NCI-H82 treated with DMSO at 0.1 percent for 48 hours (cell line): ENCODE measurements at regions not wholly inside any gene's neighbourhood (a gene's known extent, or its start where the extent isn't known, plus 50 kb on each side); places are given as distances from the start of the nearest gene placed in this dataset.
"Not testable (repeated sequence)": the region's sequence is repeated elsewhere in the genome, so short reads cannot be mapped to it uniquely, and the experiment has no call there.

Experiments
- DNase-seq: peaks from one replicate; lab custom pipeline; 2025; ENCODE audit not compliant: unreplicated experiment; lab: John Stamatoyannopoulos, UW

DNA sequence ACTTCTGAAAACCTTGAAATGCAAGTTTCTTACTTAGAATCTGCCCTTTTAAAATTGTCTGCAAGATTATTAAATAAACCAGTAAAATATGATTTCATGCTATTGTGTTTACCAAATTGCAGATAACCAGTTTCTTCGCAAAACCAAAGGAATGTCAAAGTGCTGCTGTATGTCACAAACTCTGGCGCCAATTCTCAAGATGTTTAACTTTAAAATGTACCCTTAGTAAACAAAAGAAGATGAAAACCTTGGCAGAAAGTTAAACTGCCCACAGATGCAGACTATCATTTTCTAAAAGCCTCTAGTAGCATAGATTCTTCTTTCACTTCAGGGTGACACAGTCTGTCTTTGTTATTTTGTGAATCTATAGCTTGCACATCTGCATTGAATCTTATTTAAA lies 189.2 kb downstream of the SLITRK6 start:
- no peak for DNase-seq

DNA sequence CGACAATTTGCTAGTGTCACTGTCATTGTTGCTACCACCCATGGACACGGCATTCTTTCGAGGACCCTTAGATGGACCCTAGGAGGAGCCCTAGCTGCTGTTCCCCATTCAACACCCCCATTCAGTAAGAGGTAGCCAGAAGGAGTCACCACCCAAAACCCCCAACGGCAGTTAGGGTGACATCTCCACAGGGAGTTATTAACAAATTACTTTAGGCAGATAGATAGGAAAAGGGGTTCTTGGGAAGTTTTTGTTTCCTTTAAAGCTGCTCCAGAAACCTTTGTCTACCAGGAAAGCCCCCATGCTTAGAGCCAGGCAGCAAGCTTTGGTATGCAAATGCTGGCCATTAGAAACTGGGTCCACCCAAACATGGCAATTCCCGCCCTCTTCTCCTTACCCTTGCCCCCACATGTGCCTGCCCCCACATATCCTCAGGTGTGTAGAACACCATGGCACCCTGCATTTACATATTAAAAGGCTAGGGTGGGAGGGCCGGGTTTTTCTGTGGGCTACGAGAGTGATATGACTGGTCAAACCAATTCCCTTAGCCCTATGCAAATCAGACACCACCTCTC lies 190.9 kb downstream of the SLITRK6 start:
- no peak for DNase-seq

GRCh38 chr13:85603735-85604134 lies 195.5 kb downstream of the SLITRK6 start:
- DNase-seq: peak; percentile 30

GRCh38 chr13:85601526-85601925 lies 197.7 kb downstream of the SLITRK6 start:
- no peak for DNase-seq

- no peak for DNase-seq
Observed at GRCh38 chr13:85597790-85598500, 201.3 kb downstream of the SLITRK6 start.

DNA sequence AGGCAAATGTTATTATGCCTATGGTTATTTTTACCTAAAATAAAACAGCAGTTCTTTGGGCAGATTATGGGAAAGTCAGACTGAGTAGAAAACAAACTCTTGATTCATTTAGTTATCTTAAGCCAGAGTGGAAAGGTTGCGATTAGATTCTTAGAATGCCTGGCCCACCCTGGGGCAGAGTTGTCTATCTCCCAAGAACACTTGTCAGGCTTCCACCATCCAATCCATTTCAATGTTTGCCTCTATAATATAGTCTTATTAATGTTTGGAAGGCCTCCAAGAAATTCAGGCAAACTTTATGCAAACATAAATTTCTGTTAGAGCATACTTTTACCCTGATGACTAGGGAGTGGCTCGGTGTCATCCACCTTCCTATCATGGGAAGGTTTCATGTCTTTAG lies 207.0 kb downstream of the SLITRK6 start:
- no peak for DNase-seq

- no peak for DNase-seq
Observed at GRCh38 chr13:85590231-85590931, 208.8 kb downstream of the SLITRK6 start.

- no peak for DNase-seq
Observed at GRCh38 chr13:85589021-85589420, 210.2 kb downstream of the SLITRK6 start.

DNA sequence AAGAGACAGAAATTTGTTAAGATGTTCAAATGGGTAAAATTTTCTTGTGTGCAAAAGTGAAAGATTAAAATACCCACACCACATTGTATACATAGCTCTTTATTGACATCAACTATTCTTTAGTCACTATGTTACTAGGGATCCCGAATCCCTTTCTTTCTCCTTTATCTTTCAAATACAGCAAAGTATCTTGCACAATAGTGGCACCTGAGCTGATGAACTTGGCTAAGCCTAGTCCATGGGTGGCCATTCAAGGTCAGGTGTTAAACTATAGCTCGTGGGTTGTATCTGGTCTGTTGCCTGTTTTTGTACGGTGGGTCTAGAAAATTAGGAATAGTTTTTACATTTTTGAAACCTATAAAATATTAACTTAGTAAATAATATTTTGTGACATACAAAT lies 210.9 kb downstream of the SLITRK6 start:
- no peak for DNase-seq

GRCh38 chr13:85586856-85587255 lies 212.4 kb downstream of the SLITRK6 start:
- DNase-seq: no peak

DNA sequence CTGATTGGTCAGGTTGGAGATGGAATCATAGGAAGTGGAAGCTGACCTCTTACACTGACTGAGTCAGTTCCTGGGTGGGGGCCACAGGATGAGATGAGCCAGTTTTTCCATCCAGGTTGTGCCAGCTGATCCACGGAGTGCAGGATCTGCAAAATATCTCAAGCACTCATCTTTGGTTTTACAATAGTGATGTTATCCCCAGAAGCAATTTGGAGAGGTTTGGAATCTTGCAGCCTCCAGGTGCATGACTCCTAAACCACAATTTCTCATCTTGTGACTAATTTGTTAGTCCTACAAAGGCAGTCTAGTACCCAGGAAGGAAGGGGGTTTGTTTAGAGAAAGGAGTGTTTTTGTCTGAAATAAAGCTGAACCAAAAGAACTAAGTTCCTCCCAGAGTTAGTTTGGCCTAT lies 212.8 kb downstream of the SLITRK6 start:
- no peak for DNase-seq

GRCh38 chr13:85582890-85583289 lies 216.3 kb downstream of the SLITRK6 start:
- DNase-seq: no peak

DNA sequence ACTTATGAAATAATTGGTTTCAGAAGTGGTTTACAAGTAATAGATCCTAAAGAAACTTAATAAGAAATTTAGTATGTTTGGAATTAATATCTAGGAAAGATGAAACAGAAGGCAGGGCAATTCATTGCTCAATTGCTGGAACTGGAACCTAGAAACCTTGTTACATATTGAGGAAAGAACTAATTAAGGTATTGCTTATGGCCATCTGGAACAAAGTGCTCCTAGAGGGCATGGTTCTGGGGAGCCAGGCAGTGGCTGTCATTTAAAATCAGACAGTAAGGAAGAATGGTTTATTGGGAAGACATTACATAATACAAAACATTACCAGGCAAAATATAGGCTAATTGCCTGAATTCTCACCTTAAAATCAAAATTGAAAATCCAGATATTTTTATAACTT lies 224.1 kb downstream of the SLITRK6 start:
- no peak for DNase-seq

DNA sequence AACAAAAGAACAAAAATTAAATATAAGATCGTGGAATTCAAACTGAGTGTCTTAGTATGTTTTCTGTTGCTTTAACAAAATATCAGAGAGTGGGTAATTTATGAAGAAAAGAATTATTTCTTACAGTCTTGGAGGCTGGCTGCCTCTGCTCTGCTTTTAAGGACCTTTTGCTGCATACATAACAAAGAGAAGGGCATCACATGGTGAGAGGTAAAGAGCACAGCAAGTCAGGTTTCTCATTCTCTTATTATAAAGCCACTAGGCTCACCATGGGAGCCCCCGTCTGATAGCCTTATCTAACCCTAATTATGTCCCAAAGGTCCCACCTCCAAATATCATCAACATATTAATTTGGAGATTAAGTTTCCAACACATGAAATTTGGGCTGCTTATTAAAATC lies 231.3 kb downstream of the SLITRK6 start:
- no peak for DNase-seq

- DNase-seq: no peak
Observed at GRCh38 chr13:85565652-85566051, 233.6 kb downstream of the SLITRK6 start.

DNA sequence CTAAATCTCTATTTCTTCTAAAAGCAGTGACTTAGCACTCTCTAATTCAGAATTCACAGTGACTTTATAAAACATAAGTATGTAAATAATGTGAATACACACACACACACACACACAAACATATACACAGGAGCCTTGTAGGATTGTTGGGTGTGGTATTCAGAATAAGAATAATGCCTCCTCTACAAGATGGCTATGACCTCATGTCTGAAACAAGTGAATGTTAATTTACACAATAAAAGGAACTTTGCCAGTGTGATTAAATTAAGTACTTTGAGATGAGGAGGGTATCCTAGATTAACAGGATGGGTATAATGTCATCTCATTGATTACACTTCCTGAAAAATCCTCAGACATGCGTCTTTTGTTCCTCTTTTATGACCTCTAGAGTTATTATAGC lies 234.6 kb downstream of the SLITRK6 start:
- DNase-seq: no peak

GRCh38 chr13:85562282-85562681 lies 236.9 kb downstream of the SLITRK6 start:
- no peak for DNase-seq

DNA sequence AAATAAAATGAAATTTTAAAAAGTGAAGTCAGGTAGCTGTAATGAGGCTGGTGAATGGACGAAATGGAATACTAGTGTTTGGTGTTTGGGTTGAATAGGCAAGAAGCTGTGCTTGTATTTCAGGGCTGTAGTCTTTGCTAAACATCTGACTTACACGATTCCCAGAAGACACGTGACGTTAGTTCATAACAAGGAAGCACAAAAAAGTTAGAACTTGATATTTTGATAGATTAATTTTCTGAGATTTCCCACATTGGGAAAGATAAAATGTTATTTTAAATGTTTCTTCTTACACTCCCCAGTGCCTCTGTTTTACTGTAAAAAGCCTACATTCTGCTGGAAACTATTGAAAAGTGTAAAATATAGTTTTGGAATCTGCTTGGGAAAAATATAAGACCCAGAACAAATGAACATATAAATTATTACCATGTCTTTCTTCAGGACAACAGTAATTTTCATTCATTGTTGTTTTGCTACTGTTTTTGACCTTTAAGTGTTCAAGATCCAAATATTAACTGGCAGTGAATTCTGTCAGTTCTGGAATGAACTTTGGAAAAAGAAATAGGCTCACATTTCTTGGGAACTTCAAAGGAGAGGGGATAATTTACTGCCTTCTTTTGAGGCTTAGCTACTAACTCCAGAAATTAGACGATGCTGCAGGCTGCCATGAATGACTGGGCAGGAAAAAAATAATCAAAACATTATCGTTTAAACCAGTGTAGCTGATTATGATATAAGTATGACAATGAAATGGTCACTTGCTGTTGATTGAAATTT lies 241.3 kb downstream of the SLITRK6 start:
- DNase-seq: no peak

DNA sequence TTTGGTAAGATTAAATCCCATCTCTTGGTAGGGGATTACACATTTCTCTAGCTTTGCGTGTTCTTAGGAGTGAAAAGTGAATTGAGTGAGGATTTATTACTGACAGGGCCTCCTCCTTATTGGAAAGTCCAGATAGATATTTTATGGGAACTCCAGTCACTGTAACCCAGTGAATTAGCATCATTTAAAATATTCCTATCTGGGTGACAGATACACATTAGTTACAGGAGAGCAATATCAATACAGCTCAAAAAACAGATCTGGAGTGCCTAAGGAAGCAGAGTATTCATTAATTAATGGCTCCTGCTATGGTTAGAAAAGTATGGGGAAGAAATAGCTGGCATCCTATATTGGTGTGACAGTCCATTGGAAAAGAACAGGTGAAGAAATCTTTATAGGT lies 248.2 kb downstream of the SLITRK6 start:
- no peak for DNase-seq

DNA sequence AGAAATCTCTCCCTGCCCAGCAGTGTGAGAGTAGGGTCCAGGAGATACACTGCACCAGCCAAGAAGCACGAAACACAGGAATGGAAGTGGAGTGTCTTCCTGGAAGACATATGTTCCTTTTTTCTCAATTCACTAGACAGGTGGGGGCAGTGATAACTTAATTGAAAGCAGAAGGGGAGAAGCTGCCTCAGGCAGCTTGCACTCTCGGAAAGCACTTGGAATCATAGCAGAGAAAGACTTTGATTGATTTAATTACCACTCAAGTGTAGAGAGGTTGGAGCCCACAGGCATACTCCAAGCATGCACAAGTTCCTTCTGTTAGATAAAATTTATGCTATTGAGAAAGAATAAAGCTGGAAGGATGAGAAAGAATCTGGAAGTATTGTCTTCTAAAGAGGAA lies 249.4 kb downstream of the SLITRK6 start:
- no peak for DNase-seq

GRCh38 chr13:85548845-85549244 lies 250.4 kb downstream of the SLITRK6 start:
- DNase-seq: not testable (repeated sequence)

DNA sequence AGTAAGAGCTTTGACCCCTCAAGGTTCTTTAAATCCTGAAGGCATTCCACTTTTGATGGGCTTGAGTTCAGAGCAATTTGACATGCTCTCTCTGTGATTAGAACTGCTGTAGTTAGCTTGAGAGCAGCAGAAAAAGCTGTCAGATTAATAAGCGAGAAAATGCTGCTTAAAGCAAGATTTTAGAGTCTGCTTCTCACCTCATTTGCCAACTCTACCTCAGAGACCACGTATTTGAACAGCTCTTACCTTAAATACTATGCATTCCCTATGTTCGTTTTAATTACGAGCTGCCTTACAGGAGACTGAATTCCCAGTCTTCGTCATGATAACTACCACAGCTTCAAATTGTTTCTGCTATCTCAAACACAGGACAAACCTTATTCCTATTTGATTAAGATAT lies 253.4 kb downstream of the SLITRK6 start:
- no peak for DNase-seq
